K562 (cell line): ENCODE measurements at regions not wholly inside any gene's neighbourhood (a gene's known extent, or its start where the extent isn't known, plus 50 kb on each side); places are given as distances from the start of the nearest gene placed in this dataset.

Experiments
- ATAC-seq: fragments of 200-7000 bp; cut with Tn5 transposase; 3 replicates; pipeline ENCODE4 v1.9.1; 2020; ENCODE audit warnings: moderate library complexity
- BruUV-seq: library from RNA; stranded (reverse); fragments of 400-500 nt; replicated peaks from 2 replicates; lab custom pipeline; 2021; lab: Mats Ljungman, UMichigan
- CTCF ChIA-PET: fragments of 300-600 bp; formaldehyde crosslinking; extraction: SDS; loops from one replicate; lab custom pipeline; 2021; ENCODE audit warnings: low intra/inter-chr PET ratio; lab: Yijun Ruan, JAX
- POLR2A ChIA-PET: fragments of 300-600, 350-650 bp; sonication (Branson Sonifier 250); formaldehyde crosslinking; extraction: SDS; loops from one replicate; lab custom pipeline; 2021; ENCODE audit warnings: antibody characterized with exemption, inconsistent platforms; lab: Yijun Ruan, JAX
- DNase-seq, 4 experiments: peaks; one replicate each; pipeline versions ENCODE4 v3.0.0 to v3.0.0-alpha.2; 2011 to 2018; ENCODE audit warnings: low spot score in 3 of 4, mixed read lengths in 3 of 4; ENCODE audit errors: extremely low read depth in 1 of 4
- FAIRE-seq: peaks from 2 replicates; lab custom pipeline; 2011; peaks lifted over from hg19 to GRCh38; lab: Jason Lieb, UNC
- H2AFZ ChIP-seq: 2 replicates; pipeline ENCODE4 v1.6.0; 2011; ENCODE audit warnings: low read depth, low read length, control low read depth, inconsistent platforms
- H3K27ac ChIP-seq: fragments of 200-600 bp; 3 replicates; pipeline ENCODE4 v1.8.0; 2011; ENCODE audit warnings: low read depth, mild to moderate bottlenecking, control low read depth, inconsistent platforms, low read length, moderate library complexity, mixed read lengths; ENCODE audit errors: extremely low read depth
- H3K27me3 ChIP-seq, 2 experiments: fragments of 300-600 bp in 1 of 2; 2 replicates in 1 of 2; 3 replicates in 1 of 2; pipeline versions ENCODE4 v1.6.0 to v1.8.0; 2011; ENCODE audit warnings: inconsistent platforms in 2 of 2, low read length in 2 of 2, mild to moderate bottlenecking in 1 of 2, mixed read lengths in 1 of 2, moderate library complexity in 1 of 2; ENCODE audit not compliant: control insufficient read depth in 2 of 2, insufficient read depth in 2 of 2
- H3K36me3 ChIP-seq: fragments of 300-600 bp; 3 replicates; pipeline ENCODE4 v1.8.0; 2011; ENCODE audit warnings: mild to moderate bottlenecking, low read length, inconsistent platforms; ENCODE audit not compliant: control insufficient read depth, insufficient read depth
- H3K4me1 ChIP-seq, 2 experiments: fragments of 200-600 bp in 1 of 2; replicated peaks in 1 of 2; 2 replicates in 1 of 2; 3 replicates in 1 of 2; pipeline versions ENCODE4 v1.5.1 to v1.8.0; 2011; ENCODE audit warnings: inconsistent platforms in 2 of 2, low read length in 2 of 2, mild to moderate bottlenecking in 1 of 2, mixed read lengths in 1 of 2, moderate library complexity in 1 of 2; ENCODE audit not compliant: control insufficient read depth in 2 of 2, insufficient read depth in 2 of 2
- H3K4me2 ChIP-seq: 2 replicates; pipeline ENCODE4 v1.6.1; 2011; ENCODE audit warnings: low read length, control low read depth, inconsistent platforms, mixed read lengths; ENCODE audit not compliant: insufficient read depth
- H3K4me3 ChIP-seq: fragments of 200-600 bp; sonication (generic), shearing (Covaris generic); 2 replicates; pipeline ENCODE4 v1.5.1; 2016; ENCODE audit warnings: control low read depth, inconsistent platforms
- H3K79me2 ChIP-seq: fragments of 200-600 bp; 3 replicates; pipeline ENCODE4 v1.8.0; 2011; ENCODE audit warnings: low read length, inconsistent platforms; ENCODE audit not compliant: control insufficient read depth, insufficient read depth
- H3K9ac ChIP-seq, 2 experiments: 2 replicates each; pipeline versions ENCODE4 v1.6.0 to v1.6.1; 2011; ENCODE audit warnings: low read depth in 2 of 2, low read length in 2 of 2, control low read depth in 1 of 2, inconsistent platforms in 1 of 2, mild to moderate bottlenecking in 1 of 2, mixed read lengths in 1 of 2; ENCODE audit not compliant: insufficient read depth in 1 of 2
- H3K9me1 ChIP-seq: one replicate; pipeline ENCODE4 v1.6.0; 2011; ENCODE audit warnings: inconsistent platforms, mild to moderate bottlenecking, low read length, moderate library complexity; ENCODE audit not compliant: control insufficient read depth, insufficient read depth
- H3K9me3 ChIP-seq: replicated peaks from 2 replicates; pipeline ENCODE4 v1.5.1; 2011; ENCODE audit warnings: low read depth, low read length, inconsistent platforms; ENCODE audit not compliant: control insufficient read depth, insufficient read depth
- H4K20me1 ChIP-seq: replicated peaks from 2 replicates; pipeline ENCODE4 v1.6.1; 2011; ENCODE audit warnings: low read length, inconsistent platforms, mixed read lengths; ENCODE audit not compliant: control insufficient read depth, insufficient read depth
- ATF1 ChIP-seq, 2 experiments: fragments of 450-650 bp in 1 of 2; IDR thresholded peaks; 2 replicates each; pipeline ENCODE4 v1.6.1; 2016; ENCODE audit warnings: missing compliant biosample characterization in 1 of 2, missing genetic modification characterization in 1 of 2
- CBX2 ChIP-seq: fragments of 200-600 bp; sonication (generic); IDR thresholded peaks from one replicate; pipeline ENCODE4 v1.6.1; 2012; ENCODE audit warnings: mild to moderate bottlenecking, low read length, inconsistent platforms; ENCODE audit not compliant: insufficient read depth, poor library complexity, severe bottlenecking
- FUS ChIP-seq: fragments of 200-400 bp; formaldehyde crosslinking; optimal IDR thresholded peaks from 2 replicates; pipeline ENCODE3; 2017; ENCODE audit warnings: low read depth, low read length
- KDM5B ChIP-seq: fragments of 200-600 bp; sonication (generic); IDR thresholded peaks from 2 replicates; pipeline ENCODE4 v1.6.1; 2012; ENCODE audit warnings: low read depth, mild to moderate bottlenecking, moderate library complexity, low read length, control low read depth, inconsistent platforms; ENCODE audit not compliant: insufficient replicate concordance
- NFE2 ChIP-seq: IDR thresholded peaks from 2 replicates; pipeline ENCODE4 v1.6.1; 2014; ENCODE audit warnings: antibody characterized with exemption, low read depth
- RBM25 ChIP-seq: fragments of 200-400 bp; formaldehyde crosslinking; IDR thresholded peaks from 2 replicates; pipeline ENCODE4 v1.6.1; 2018; ENCODE audit warnings: low read length, low read depth, moderate library complexity; ENCODE audit not compliant: severe bottlenecking
- RBM34 ChIP-seq: fragments of 200-400 bp; formaldehyde crosslinking; IDR thresholded peaks from 2 replicates; pipeline ENCODE4 v1.6.1; 2018; ENCODE audit warnings: low read length, borderline replicate concordance; ENCODE audit not compliant: insufficient read depth
- SREBF1 ChIP-seq: fragments of 150-350 bp; IDR thresholded peaks from 2 replicates; pipeline ENCODE4 v1.6.1; 2014; ENCODE audit warnings: antibody characterized with exemption, low read depth, low read length, borderline replicate concordance
- TCF15 ChIP-seq: fragments of 250-450 bp; sonication (Bioruptor Pico); IDR thresholded peaks from 2 replicates; pipeline ENCODE4 v1.8.0; 2022; ENCODE audit warnings: moderate library complexity, mild to moderate bottlenecking, inconsistent platforms
- TCF7L2 ChIP-seq: fragments of 150-350 bp; IDR thresholded peaks from 2 replicates; pipeline ENCODE4 v1.6.1; 2016; ENCODE audit warnings: low read depth, mild to moderate bottlenecking, low read length, moderate library complexity
- ZNF354B ChIP-seq: fragments of 250-450 bp; sonication (Bioruptor Pico); IDR thresholded peaks from 2 replicates; pipeline ENCODE4 v1.4.0; 2020
- ZNF586 ChIP-seq: fragments of 450-650 bp; formaldehyde crosslinking; conservative IDR thresholded peaks from 2 replicates; pipeline ENCODE4 v1.4.0; 2020; ENCODE audit warnings: mild to moderate bottlenecking, moderate library complexity
- ZNF592 ChIP-seq: fragments of 450-650 bp; IDR thresholded peaks from 2 replicates; pipeline ENCODE4 v1.6.1; 2017; ENCODE audit warnings: antibody characterized with exemption, mild to moderate bottlenecking
- ZNF639 ChIP-seq, 2 experiments: fragments of 200-800 bp in 1 of 2; sonication (Bioruptor generic) in 1 of 2; sonication (generic) in 1 of 2; formaldehyde crosslinking in 1 of 2; IDR thresholded peaks in 1 of 2; conservative IDR thresholded peaks in 1 of 2; 2 replicates each; pipeline versions ENCODE4 v1.5.0 to v1.6.1; 2016 to 2020; ENCODE audit warnings: missing compliant biosample characterization in 1 of 2, missing genetic modification characterization in 1 of 2, missing genetic modification reagents in 1 of 2
- ZNF780A ChIP-seq: fragments of 250-450 bp; sonication (Bioruptor Pico); IDR thresholded peaks from 2 replicates; pipeline ENCODE4 v1.5.0; 2021; ENCODE audit warnings: mild to moderate bottlenecking
- ZNF79 ChIP-seq: fragments of 250-450 bp; sonication (Bioruptor Pico); IDR thresholded peaks from 2 replicates; pipeline ENCODE4 v1.4.0; 2020; ENCODE audit warnings: low read depth, mild to moderate bottlenecking, moderate library complexity
- WGBS: fragments of 100-300 bp; shearing (Covaris generic); methylation state at CpG from one replicate; pipeline ENCODE4 v1.1.6; 2016; ENCODE audit warnings: low coverage, mixed read lengths; ENCODE audit not compliant: insufficient coverage; ENCODE audit errors: missing lambda C conversion rate; 5-methylcytosine and 5-hydroxymethylcytosine counted together
- in situ Hi-C: fragments of 300-500 bp; cut with MboI; formaldehyde crosslinking; loops from 4 replicates; pipeline ENCODE4 v1.15.0; 2018; ENCODE audit warnings: inconsistent platforms, mixed read lengths
- intact Hi-C: fragments of 100-400 bp; cut with micrococcal nuclease; formaldehyde crosslinking; loops from 2 replicates; pipeline ENCODE4 v1.14.2; 2022

DNA sequence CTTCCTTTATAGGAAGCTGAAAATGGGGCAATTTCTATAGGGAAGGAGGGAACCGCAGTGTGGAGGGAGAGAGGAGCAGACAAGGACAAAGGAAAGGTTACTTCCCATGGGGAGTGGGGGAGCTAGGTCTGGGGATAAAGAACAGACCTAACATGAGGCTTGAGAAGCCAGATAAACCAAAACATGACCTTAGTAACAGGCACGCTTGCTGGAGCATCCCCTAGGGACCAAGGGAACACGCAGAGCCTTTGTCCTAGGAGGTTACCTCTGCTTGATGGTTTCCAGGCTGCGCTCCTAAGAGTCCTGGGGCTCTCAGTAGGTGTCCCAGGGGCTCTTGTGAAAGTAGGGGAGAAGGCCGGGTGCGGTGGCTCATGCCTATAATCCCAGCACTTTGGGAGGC lies 271.4 kb upstream of the NCAM1 start:
- DNase-seq, result no peak
- H3K4me3 ChIP-seq, result no peak overlapping the region
- BruUV-seq, result no TSS peak
- no peaks in the 10 kb centered on the region for H3K9me1 ChIP-seq
- H3K27me3 ChIP-seq, result peaks cover 0 to 5% of the 10 kb centered on the region in 2 experiments; a peak in 2 of 5 replicates
- H3K27ac ChIP-seq, result no peak overlapping the region
- no peaks in the 10 kb centered on the region; the same call in 1 of the 2 replicates for H4K20me1 ChIP-seq
- H3K9me3 ChIP-seq, result no peaks in the 10 kb centered on the region
- no peak for TF ChIP-seq ZNF780A
- TF ChIP-seq ZNF639 (CRISPR knock-in tag; conservative IDR thresholded peaks at IDR 0.05 in 1 of 2, IDR thresholded peaks at IDR 0.05 in 1 of 2), result no peak
- TF ChIP-seq ZNF79 (CRISPR knock-in tag), result no peak
- no peak for TF ChIP-seq CBX2
- no peak for TF ChIP-seq ZNF592
- no peak for TF ChIP-seq RBM34
- TF ChIP-seq ZNF586 (CRISPR knock-in tag), result no peak
- TF ChIP-seq TCF7L2, result no peak
- no peak for TF ChIP-seq FUS
- TF ChIP-seq SREBF1, result no peak
- no peak for TF ChIP-seq NFE2
- TF ChIP-seq ATF1 (CRISPR knock-in tag; IDR thresholded peaks at IDR 0.05), result no peak
- TF ChIP-seq ATF1 (tag; IDR thresholded peaks at IDR 0.05), result no peak
- TF ChIP-seq KDM5B, result no peak
- TF ChIP-seq ZNF354B (CRISPR knock-in tag), result no peak
- TF ChIP-seq RBM25, result no peak
- TF ChIP-seq TCF15 (CRISPR knock-in tag), result no peak
- no peak for FAIRE-seq
- ATAC-seq, result no peak
- H3K79me2 ChIP-seq, result no peaks in the 10 kb centered on the region
- no peak overlapping the region for H3K4me2 ChIP-seq
- no peaks in the 10 kb centered on the region for H3K36me3 ChIP-seq
- H2AFZ ChIP-seq, result no peak overlapping the region
- no peak overlapping the region for H3K9ac ChIP-seq
- intact Hi-C loops (no loop called here), in situ Hi-C loops (no loop called here)
- CTCF ChIA-PET, result no interaction called here
- POLR2A ChIA-PET, result no interaction called here
- H3K4me1 ChIP-seq, result no peaks in the 10 kb centered on the region; a peak in 1 of 5 replicates
- WGBS, result 0% methylated on average over 6 of the region's 6 CpGs
